ENCODE measurements at regions not wholly inside any gene's neighbourhood (a gene's known extent, or its start where the extent isn't known, plus 50 kb on each side); places are given as distances from the start of the nearest gene placed in this dataset.

DNA sequence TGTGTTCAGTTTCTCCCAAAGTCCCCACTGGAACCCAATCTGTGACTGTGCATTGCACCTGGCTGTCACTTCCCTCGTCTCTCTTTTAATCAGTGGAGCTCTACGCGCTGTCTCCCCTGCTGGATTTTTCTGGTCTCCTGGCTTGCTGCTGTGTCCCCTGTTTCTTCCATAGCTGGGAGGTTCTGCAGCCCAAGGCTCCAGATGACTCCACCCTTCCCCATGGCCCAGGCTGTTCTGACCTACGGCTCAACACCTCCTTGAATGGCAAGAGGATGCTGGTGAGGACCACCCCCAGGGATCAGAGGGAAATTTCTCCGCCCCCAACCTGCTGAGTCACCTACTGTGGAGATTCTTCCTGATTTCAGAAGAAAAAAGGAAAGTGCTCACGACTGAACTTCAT lies 961.4 kb upstream of the ZNF722 start:
- TF ChIP-seq CTCF (IDR thresholded peaks at IDR 0.05) (no peak), POLR2A (IDR thresholded peaks at IDR 0.05) (no peak)

Data from esophagus squamous epithelium (tissue), 4 donors.